ENCODE measurements at regions not wholly inside any gene's neighbourhood (a gene's known extent, or its start where the extent isn't known, plus 50 kb on each side); places are given as distances from the start of the nearest gene placed in this dataset.
"Not testable (repeated sequence)": the region's sequence is repeated elsewhere in the genome, so short reads cannot be mapped to it uniquely, and the experiment has no call there.

- no peak for DNase-seq (ENCODE audit: low read depth, low spot score)
Observed at GRCh38 chr7:48992816-48993215, 68.5 kb downstream of the CDC14C start.

- no peak for DNase-seq (ENCODE audit: low read depth, low spot score)
Observed at GRCh38 chr7:49001610-49002033, 77.3 kb downstream of the CDC14C start.

GRCh38 chr7:49010717-49011116 is 86.4 kb downstream of the CDC14C start:
- DNase-seq (ENCODE audit: low read depth, low spot score), result no peak

- no peak for DNase-seq (ENCODE audit: low read depth, low spot score)
Observed at GRCh38 chr7:49014870-49015269, 90.5 kb downstream of the CDC14C start.

- DNase-seq (ENCODE audit: low read depth, low spot score), result no peak
Observed at GRCh38 chr7:49020145-49020544, 95.8 kb downstream of the CDC14C start.

- DNase-seq (ENCODE audit: low read depth, low spot score), result no peak
Observed at GRCh38 chr7:49022448-49022847, 98.1 kb downstream of the CDC14C start.

GRCh38 chr7:49023345-49024328 is 99.3 kb downstream of the CDC14C start:
- no peak for DNase-seq (ENCODE audit: low read depth, low spot score)

- no peak for DNase-seq (ENCODE audit: low read depth, low spot score)
Observed at GRCh38 chr7:49030221-49030620, 105.9 kb downstream of the CDC14C start.

- DNase-seq (ENCODE audit: low read depth, low spot score), result not testable (repeated sequence)
Observed at GRCh38 chr7:49033140-49033539, 108.8 kb downstream of the CDC14C start.

DNA sequence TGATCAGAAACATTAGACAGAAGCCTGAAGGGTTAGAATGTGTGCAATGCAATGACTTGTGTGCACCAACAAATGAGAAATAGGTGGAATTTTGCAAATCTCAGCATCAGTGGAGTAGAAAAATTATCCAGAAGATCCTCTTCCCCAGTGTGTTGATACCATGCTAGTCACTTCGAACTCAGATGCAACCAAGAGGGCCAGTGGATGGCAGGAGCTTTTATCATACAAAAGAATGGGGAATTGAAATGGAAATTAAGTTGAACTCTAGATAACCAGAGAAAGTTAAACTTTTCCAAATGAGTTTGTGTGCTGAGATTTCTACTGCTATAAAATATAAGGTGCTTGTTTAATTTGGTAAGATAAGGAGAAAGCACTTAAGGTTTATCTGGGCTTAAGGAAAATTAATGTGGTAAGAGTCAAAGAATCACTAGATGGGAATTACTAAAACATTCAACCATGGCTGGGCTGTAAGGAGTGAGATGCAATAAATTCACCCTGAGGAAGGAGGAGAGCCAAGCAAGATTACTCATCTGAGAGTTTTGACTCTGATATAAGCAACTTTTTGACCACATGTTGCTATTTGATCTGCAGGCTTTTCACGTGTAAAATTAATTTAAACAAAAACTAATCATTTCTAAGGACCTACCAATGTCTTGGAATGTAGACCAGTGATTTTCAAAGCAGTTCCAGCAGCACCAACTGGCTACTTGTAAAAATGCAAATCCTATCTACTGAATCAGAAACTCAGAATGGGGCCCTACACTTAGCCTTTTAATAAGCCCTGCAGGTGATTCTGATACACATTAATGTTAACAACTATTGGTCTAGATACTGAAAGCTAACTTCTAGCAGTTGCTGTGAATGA is 113.2 kb downstream of the CDC14C start:
- no peak for DNase-seq (ENCODE audit: low read depth, low spot score)

GRCh38 chr7:49038821-49039358 is 114.5 kb downstream of the CDC14C start:
- peak; percentile 1 for DNase-seq (ENCODE audit: low read depth, low spot score)

DNA sequence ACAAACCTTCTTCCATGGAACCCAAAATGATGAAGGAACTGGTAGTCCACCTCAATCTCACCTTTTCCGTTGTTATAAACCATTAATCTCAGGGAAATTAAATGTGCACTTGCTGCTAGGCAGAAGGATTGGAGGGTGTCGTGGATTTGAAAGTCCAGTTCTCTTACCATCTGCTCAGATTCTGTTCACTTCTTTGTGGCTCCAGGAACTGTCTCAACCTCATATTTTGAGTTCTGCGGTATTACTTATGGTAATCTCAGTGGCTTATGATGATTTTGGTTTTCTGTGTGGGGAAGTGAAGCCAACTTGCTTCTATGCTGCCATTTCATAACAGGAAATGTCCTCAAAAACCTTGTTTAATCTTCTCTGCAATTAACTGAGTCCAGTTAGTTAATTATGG is 136.4 kb downstream of the CDC14C start:
- DNase-seq (ENCODE audit: low read depth, low spot score), result no peak

DNA sequence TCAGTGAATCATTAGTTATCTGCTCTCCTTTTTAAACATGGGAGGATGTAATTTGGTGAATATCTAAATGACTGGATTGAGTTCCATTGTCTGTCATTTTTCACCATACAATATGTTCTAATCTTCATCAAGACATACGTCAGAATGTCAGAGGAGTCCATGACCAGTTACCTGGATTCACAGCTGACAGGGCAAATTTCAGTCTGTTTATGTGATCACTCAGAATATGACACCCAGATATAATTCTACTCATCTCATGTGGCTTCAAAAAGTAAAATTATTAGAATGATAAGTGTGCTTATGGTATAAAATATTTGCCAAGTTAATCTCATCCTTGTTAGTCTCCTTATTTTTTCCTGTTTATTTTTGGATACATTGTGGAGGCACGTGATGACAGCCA is 150.2 kb downstream of the CDC14C start:
- no peak for DNase-seq (ENCODE audit: low read depth, low spot score)

DNA sequence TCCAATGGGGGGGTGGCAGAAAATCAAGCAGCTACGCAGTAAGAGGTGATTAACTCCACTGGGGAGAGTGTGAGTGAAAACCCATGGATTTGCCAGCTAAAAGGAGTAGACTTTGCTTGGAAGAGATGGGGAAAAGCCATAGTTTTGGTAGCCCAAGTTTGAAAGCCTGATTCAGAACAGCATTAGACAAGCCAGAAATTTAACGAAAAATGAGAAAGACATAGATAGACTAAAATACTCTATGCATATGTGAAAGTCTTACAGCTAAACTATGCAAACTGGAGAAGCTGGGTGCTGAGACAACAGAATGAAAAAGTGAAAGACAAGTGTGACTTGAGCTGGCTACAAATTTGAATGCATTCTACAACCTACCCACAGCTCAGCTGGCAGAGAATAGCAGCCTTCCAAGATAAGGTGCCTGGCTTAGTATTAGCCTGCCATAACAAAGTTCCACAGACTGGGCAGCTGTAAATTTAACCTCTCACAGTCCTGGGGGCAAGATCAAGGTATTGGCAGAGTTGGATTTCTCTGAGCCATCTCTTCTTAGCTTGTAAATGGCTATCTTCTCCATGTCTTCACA is 156.6 kb downstream of the CDC14C start:
- DNase-seq (ENCODE audit: low read depth, low spot score), result no peak

DNA sequence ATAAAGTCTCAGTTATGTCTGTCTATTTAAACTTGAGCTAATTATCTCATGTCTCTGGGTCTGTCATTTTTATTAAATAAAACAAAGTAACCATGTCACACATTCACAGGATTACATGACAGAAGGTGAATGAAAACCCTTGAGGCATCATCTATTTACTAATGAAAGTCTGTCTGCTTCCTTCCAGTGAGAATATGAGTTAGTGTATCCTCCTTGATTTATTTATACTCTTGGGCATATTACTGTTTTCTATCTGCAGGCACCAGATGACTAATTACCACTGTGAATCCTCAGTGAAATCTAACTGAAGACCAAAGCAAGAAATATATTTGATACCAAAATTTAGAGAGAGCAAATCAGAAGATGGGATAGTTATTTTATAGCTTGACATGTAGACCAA is 163.7 kb downstream of the CDC14C start:
- no peak for DNase-seq (ENCODE audit: low read depth, low spot score)

DNA sequence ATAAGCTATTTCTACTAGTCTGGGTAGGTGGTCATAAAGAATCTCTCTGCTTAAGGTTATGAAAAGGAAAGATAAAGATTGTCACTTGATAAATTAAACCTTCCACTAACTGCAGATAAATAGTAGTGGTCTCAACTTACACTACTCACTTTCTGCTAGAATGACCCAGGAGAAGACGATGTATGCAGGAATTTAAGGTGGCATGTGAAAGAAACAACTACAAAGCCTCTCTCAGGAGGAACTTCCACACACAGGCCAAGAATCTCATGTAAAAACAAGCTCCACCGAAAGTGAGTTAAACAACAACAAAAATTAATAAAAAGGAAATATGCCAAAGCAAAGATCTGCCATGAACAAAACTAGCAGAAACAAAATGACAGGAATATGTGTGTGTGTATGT is 165.4 kb downstream of the CDC14C start:
- no peak for DNase-seq (ENCODE audit: low read depth, low spot score)

- no peak for DNase-seq (ENCODE audit: low read depth, low spot score)
Observed at GRCh38 chr7:49091089-49091488, 166.7 kb downstream of the CDC14C start.

- no peak for DNase-seq (ENCODE audit: low read depth, low spot score)
Observed at GRCh38 chr7:49091519-49091918, 167.2 kb downstream of the CDC14C start.

GRCh38 chr7:49093218-49093617 is 168.9 kb downstream of the CDC14C start:
- DNase-seq (ENCODE audit: low read depth, low spot score), result no peak

DNA sequence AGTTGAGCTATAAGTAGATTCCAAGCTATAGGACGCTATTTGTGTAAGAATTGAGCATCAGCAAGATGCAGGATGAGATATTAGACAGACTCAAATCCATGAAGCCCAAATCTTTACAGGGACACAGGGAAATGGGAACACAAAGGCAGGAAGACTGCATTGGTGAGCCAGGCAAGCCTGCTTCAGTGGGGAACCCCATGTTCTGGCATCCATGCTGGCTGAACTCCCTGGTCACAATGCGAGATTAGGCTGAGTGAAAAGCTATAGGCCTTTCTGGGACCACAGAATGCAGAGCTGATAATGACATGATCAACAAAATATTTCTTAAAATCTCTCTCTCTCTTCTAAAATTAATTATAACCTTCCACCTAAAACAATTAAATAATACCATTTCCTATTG is 170.5 kb downstream of the CDC14C start:
- no peak for DNase-seq (ENCODE audit: low read depth, low spot score)

DNA sequence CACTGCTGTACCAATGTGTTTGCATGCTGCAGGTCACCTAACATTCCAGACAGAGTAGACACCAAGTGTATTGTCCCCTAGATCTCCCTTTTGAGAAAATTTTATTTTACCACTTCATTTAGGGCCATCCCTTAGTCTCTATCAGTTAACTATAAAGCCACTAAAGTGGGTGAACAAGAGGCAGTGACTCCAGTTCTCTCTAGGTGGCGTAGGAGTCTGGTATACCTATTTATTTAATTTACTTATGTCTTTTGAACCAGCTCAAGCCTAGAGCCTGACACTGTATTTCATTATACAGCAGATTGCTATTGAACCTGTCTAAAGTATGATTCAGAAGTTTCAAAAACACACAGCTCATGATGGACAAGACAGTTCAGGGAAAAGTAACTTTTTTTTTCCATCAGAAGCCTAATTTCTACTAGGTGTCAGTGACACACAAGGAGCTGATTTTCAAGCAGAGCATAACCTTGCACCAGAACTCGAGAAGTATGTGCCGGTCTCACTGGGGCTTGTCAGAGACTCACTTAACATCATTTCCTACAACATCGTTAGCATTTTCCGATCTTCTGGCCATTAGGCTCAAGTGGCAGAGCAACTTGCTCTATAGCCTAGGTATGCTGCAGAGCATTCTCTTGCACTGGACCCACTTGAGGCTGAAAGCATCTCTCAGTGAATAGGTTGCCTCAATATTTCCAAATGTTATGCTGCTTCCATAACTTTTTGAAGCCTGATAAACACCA is 175.4 kb downstream of the CDC14C start:
- DNase-seq (ENCODE audit: low read depth, low spot score), result no peak
